DMS153 treated with DMSO at 0.1 percent for 48 hours (cell line): ENCODE measurements at regions not wholly inside any gene's neighbourhood (a gene's known extent, or its start where the extent isn't known, plus 50 kb on each side); places are given as distances from the start of the nearest gene placed in this dataset.

Experiments
- DNase-seq: peaks from one replicate; lab custom pipeline; 2025; ENCODE audit not compliant: unreplicated experiment; lab: John Stamatoyannopoulos, UW

DNA sequence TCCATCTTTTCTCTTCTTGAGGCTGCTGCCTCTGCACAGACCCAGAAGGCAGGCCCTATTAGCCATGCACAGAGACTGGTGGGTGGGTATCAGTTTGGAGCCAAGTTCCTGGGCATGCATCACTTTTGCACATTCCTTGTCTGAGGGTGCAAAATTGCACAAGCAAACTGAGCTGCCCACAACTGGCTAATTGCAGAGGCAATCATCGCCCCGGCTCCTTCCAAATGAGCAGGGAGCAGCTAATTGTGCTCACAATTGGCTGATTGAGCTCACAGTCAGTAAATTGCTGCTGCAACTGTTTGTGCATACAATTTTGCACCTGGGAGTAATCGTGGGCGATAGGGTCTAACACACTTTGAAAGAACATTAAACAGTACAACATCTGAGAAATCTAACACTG, 511.4 kb downstream of the DHX35 start:
- DNase-seq = no peak

DNA sequence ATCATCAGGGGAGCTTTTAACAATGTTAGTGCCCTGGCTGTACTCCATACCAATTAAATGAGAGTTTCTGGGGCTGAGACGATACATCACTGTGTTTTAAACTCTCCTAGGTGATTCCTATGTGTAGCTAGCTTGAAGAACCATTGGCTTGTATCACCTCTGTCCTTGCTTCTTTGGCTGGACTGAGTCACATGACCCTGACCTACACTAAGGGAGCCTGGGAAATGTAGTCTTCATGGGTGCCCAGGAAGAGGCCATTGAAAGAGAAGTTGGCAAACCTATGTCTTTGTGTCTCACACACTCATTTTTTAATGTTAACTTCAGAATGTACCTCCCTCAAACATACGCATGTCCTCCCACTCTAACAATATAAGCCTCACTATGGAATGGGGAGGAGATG, 506.6 kb downstream of the DHX35 start:
- DNase-seq = no peak

DNA sequence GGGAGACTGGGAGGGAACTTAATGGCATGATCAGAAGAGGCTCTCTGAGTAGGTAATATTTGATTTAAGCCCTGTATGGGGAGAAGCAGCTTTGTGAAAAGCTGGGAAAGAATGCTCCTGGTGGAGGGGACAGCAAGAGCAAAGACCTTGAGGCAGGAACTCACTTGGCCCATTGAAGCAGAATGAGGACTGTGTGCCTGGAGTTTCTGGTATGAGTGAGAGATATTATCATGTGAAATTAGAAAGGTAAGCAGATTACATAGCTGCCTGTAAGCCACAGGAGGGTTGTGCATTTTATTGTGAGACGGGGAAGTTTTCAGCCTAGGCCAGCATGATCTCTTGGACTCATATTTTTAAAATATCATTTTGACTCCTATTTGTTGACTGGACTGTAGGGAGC, 502.1 kb downstream of the DHX35 start:
- DNase-seq = no peak

DNA sequence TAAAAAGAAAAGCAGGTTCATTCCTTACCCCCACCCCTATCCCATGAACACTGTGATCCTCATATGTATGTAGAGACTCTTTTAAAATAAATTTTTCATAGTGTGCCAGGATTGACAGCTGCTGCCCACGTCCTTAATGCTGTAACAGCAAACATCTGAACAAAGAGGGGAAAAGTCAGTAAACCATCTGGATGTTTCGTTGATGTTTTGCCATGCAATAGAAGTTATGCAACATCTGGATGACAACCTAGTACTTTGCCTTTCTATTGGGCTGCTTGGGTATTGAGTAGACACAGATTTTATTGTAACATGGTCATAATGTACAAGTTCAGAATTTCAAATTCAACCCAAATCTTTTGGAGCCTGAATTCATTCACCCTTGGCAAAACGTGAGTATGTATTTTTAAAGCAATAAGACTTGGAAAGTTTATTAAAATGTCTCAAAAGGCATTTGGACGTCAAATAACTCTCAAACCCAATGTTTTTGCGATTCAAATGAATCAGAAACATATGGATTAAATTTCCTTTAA, 500.3 kb downstream of the DHX35 start:
- DNase-seq = no peak

DNA sequence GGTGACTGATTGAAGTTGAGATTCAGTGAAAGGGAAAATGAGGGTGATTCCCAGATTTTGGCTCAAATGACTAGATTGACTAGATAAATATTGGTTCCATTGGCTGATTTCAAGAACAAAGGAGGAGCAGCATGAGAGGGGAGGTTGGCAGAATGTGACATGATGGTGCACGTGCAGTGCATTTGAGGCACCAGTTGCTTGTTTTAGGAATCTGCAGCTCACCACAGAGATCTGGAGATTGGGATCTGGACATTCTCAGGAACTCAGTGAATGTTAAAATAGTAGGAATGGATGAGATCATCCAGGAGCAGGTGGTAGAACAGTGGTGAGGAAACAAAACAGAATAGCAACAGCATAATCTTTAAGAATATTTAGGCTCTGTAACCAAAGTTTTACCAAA, 496.3 kb downstream of the DHX35 start:
- no peak for DNase-seq

DNA sequence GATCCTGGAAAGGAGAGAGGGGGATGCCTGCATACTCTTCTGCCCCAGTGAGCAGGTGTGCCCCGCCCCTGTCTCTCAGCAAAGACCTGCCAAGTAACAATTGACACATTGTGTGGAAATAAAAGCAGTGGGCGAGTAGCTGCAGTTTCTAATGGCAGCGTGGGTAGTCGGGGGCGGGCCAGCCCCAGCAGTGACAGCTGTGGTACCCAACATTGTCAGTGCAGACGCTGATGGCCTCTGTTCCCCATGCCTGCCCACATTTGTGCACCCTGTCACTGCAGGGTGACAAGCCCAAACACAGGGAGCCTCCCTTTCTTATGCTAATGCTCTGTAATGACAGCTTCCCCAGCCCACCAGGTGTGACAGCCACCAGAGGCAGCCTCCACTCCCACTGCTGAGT, 491.7 kb downstream of the DHX35 start:
- DNase-seq = no peak

DNA sequence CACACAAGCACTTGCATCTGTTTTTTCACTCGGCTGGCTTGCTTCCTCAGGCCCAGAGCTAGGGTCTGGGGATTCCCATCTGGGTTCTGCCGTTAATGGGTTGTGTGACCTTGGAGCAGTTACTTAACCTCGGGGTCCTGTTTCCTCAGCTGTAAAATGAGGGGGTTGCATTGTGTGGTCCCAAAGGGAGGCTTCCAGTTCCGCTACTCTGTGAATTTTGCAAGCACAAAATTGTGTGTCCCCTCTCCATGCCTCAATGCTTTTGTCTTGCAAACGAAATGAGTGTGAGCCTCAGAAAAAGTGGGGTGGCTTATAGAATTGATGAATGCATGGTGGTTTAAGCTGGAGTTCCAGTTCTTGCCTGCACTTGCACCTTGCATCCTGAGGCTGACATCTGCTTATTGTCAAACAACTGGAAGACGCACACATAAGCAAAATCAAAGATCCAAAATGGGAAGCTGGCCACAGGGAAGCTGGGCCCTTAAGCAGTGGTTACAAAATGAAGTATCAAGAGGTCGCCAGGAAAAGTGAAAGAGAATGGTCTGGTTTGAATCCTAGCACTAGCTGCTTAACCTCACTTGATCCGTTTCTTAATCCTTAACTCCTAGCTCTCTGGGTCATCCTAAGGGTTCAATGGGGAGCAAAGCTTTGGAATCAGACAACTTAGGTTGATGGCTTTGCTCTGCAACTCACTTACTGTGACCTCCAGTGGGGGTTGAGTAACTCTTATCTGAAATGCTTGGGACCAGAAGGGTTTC, 490.6 kb downstream of the DHX35 start:
- DNase-seq = no peak

DNA sequence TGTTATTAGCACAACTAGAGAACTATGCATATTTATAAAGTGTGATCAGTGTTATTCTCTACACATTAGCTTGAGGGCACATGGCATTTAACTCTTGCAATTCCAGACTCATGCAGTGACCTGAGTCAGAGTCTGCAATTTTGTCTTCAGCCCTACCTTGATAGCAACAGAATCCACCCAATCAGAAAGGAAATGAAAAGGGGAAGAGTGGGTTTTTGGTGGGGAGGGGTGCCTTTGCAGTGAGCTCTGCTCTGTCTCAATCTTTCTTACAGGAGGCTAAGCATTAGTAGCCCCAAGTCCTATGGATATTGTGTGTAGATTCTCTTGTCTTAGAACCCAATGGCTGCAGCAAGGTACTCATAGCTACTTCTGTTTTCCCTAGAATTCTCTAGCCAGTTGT, 489.2 kb downstream of the DHX35 start:
- DNase-seq = no peak

DNA sequence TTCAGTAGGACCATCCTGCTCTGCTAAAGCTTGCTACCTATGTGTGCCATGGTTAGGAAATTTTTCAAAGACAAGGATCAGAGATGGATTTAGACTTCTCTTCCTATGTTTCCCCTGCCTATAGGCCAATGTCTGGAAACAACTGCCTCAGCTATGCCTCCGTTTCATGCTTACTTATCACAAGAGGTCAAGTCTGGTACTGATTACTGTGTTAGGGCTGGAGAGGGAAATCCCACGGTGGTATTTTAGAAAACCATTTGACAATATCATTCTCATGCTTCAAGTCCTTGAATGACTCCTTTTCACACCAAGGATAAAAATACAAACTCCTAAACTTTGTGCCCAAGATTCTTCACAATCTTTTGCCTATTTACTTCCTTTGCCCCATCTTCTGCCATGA, 484.3 kb downstream of the DHX35 start:
- DNase-seq = no peak

DNA sequence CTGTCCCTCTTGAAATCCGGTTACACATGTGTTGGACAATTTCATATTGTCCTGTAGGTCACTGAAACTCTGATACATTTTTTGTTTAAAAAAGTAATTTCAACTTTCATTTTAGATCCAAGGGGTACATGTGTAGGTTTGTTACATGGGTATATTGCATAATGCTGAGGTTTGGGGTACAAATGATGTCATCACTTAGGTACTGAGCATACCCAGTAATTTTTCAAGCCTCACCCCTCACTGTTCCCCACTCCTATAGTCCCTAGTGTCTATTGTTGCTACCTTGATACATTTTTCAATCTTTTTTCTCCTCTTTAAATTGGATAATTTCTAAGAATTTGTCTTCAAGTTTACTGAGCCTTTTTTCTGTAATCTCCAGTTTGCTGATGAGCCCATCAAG, 483.0 kb downstream of the DHX35 start:
- no peak for DNase-seq

DNA sequence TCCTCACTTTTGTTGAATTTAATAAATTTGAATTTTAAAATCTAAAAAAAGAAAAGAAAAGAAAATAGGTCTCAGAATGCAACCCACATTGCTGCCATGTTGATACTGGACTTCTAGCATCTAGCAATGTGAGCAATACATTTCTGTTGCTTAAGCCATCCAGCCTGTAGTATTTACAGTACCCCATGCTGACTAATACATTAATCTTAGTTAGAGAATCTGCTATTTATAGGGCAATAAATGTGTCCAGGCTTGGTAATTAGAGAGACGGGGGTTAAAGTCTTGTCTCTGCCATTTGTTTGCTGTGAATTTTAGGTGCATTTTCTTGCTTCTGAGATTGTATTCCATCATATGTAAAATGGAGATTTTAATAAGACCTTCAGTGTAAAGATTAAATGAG, 471.3 kb downstream of the DHX35 start:
- no peak for DNase-seq

DNA sequence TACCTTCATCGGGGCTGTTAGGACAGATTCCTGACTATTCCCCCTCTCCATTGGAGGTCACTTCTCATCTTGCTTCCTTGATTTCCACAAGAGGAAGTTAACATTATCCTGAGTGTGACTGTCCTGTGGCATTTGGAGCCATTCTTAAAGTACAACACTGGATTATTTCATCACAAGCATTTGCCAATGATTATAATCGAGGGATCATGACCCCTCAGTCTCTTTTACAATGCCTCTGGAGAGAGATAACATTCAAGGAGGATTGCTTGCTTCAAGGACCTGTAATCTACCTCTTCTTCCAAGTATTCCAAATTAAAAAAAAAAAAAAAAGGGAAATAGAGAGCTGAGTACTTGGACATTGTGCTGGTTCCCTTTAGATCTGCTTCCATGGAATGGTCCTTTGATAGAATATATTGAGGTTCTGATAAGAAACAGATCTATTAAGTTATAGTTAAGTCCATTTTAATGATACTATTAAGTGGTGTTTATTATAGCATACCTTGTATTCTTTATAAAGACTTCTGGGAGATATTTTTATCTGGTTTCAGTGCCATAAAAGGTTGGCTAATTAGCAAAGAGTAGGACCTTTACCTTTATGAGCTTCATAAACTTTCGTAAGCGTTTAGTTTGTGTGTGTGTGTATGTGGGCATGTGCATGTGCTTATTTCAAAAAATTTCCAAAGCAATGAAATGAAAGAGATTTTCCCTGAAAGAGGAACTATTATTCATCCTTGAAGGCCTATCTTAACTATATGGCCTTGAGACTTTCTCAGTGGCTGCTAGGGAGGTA, 469.1 kb downstream of the DHX35 start:
- no peak for DNase-seq

DNA sequence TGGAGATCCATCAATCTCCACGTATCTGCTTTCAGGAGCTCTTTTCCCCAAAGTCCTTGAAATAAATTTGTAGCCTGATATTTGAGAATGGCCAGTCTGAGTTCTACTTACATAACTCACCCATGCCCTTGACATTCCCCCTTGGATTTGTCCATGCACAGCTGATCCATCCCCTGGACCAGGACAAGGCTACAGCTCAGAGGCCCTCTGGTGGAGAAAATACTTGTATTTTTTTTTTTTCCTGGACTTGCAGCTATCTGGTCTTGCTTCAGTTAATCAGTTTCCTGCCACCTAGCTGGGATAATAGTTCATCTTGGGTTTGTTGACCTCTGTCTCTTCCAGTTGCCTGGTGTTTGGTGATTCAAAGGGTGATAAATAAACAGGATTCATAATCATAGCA, 467.6 kb downstream of the DHX35 start:
- DNase-seq = peak; percentile 7

DNA sequence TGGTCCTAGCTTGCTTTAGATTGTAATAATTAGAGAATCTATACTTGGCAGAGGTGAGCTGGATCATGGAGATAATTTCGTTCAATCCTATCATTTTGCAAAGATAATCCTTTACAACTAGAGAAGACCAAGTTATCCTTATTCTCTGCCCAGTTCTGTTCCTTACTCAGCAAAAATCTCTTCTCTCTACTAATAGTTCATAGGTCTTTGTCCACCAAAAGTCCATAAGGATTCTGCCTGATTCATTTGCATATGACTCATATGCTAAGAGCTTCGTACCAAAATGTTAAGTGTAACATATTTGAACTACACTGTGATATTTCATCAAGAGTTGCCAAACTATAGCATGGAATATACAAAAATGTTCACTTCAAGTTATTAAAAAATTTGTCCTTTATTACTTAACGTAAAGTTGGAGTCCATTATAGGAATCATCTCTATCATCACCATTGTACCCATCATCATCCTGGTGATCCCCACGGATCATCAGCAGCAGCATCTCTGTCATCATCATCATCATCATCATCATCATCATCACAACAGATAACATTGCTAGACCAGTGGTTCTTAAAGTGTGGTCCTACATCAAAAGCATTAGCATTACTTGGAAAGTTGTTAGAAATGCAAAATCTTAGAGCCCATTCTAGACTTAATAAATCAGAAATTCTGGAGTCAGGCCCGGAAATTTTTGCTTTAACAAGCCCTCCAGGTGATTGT, 463.0 kb downstream of the DHX35 start:
- no peak for DNase-seq

DNA sequence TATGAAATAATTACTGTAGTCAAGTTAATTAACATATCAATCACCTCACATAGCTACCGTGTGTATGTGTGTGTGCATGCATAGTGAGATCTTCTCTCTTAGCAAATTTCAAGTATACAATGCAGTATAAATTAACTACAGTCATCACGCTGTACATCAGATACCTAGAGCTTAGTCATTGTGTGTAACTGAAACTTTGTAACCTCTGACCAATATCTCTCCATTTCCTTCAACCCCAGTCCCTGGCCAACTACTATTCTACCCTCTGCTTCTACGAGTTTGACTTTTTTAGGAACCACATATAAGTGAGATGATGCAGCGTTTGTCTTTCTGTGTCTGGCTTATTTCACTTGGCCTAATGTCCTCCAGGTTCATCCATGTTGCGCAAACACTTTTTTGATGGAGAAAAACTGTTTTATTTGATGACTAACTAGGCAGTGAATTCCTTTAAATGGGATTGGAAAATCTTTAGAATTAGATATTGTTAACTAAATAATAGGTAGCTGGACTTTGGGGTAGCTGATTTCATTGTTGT, 459.5 kb downstream of the DHX35 start:
- DNase-seq = no peak

DNA sequence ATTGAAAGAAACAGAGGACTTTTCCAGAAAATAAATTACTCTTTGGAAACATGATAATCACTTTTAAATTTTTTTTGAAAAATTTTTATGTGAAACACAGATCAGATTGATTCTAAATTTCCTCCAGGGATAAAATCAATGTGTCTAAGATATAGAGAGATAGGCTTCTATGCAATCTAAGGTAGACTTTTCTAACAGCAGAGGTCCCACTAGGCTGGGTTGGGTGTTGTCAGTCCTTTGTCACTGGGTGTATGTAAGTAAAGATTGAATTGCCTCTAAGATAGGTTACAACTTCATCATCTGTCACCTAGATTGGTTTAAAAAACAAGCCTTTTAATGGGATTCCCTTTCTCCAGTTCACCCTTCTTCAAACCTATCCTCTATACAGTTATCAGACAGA, 449.9 kb downstream of the DHX35 start:
- DNase-seq = no peak

DNA sequence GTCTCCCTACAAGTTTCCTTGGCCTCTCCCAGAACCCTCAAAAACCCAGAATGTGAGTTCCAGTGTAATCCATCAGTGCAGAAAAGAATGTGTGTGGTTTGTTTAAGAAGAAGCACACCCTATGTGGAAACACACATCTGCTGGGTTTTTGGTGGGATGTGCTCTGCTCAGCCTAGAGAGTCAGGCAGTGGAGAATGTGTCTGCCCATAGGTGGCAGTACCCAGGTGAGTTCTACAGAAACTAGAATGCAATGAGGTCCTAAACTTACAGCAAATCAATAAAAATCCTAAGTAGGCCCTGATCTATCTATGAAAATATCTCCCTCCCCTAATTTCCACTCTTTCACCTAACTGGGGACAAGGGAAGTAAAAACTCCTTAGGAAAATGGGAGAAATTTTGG, 437.3 kb downstream of the DHX35 start:
- DNase-seq = no peak

DNA sequence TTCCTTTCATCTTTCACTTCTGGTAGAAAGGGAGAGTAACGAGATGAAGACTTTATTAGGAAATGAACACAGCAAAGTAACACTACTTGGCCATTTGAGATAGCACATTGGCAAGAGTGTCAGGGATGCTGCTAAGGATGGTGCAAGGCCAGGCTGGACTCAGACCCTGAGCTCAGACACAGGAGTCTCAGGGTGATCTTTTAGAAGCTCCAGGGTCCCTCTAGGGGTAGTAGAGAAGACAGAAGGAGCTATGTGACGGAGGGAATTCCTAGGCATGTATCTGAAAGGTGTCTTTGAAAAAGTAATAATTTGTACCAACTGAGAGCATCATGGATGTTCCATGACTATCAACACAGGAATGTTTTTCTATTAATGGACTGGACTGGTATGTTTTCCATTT, 436.5 kb downstream of the DHX35 start:
- DNase-seq = no peak

DNA sequence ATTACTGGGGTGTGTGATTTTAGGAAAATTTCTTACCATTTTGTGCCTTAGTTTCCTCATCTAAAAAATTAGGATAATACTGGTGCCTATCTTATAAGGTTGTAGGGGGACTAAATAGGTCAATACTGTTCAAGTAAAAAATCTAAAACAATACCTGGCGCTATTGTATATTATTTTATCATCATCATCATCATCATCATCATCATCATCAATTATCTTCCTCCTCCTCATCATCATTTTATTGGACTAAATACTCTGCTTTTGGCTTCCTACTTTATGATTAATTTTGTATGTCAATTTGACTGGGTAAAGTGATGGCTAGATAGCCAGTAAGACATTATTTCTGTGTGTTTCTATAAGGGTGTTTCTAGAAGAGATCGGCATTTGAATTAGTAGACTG, 435.5 kb downstream of the DHX35 start:
- no peak for DNase-seq

DNA sequence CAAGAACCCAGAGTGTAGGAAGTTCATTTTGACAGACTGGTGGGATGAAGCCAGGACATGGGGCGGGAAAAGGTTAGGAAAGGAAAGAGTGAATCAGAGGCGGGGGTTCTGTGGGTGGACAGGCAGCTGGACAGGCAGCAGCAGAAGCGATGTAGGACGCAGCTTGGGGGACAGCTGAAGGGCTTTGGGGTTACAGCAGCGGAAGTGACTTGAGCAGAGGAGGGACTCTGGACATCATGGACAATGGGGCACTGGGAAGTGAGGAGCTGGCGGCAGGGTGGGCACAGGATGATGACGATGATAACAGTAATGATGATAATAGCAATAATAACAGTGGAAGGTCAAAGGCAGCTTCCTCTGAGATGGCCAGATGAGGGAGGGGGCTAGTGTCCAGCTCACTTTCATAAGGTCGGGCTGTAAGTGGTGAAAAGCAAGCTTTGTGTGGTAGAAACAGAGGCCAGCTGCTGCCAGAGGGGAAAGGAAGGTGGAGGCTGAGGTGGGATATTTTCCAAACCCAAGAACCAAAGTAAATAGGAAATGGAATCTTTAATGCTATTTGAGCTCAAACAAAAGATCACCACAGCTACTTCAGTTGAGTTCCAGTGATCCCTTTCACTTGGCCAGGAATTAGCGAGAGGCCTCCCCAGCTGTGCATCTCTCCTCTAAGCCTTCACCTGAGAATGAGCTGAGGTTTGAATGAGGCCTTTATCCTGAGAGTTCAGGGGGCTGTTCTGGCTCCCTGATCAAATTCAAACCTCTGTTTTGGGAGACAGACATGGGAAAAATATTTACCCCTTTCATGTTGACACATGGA, 433.5 kb downstream of the DHX35 start:
- no peak for DNase-seq

DNA sequence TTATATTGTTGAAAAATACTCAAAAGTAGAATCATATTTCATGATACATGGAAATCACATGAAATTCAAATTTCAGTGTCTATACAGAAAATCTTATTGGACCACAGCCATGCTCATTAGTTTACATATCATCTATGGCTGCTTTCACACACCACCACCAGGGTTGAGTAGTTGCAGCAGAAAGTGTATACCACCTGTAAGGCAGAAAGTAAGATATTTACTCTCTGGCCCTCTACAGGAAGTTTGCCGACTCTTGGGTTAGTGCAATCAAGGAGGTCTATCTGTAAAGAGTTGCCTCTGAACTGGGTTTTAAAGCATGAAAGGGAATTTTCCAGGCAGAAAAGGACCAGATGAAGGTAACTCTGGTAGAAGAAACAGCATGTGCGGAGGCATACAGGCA, 432.3 kb downstream of the DHX35 start:
- no peak for DNase-seq
